ENCODE measurements at regions not wholly inside any gene's neighbourhood (a gene's known extent, or its start where the extent isn't known, plus 50 kb on each side); places are given as distances from the start of the nearest gene placed in this dataset.

DNA sequence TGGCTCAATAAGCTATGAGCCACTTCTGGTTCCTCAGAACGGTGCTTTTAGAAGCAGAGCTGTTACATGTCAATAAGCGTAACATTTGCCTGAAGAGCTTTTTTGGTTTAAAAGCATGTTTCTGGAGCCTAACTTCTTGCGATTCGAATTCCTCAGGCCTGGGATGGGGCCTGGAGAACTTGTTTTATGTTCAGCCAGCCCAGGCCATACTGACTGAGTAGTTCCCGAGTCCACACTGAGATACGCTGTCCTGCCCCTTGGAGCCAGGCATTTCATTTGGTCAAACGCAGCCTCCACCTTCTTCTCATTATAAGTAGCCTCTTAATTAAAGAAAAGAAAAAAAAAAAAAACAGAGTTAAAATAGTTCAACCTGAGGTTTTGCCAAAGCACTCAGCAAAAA lies 260.6 kb upstream of the ANKRD55 start:
- CTCF ChIA-PET: no interaction called here
- Histone ChIP-seq H3K27ac (ENCODE audit: low read depth, low read length, poor library complexity, severe bottlenecking) (no peak overlapping the region), H3K4me3 (ENCODE audit: low read depth, low read length, poor library complexity, severe bottlenecking) (no peak overlapping the region), H3K9me3 (ENCODE audit: low read depth, low read length, poor library complexity, severe bottlenecking) (no peaks in the 10 kb centered on the region), H3K36me3 (ENCODE audit: insufficient read depth, low read length, poor library complexity, severe bottlenecking) (no peaks in the 10 kb centered on the region), H3K4me1 (ENCODE audit: insufficient read depth, low read length, poor library complexity, severe bottlenecking) (no peaks in the 10 kb centered on the region), H3K27me3 (replicated peaks; ENCODE audit: insufficient read depth, low read depth, low read length, poor library complexity) (no peaks in the 10 kb centered on the region)
- intact Hi-C loops (cut with micrococcal nuclease; ENCODE audit: unreplicated experiment): no loop called here
- DNase-seq (ENCODE audit: low spot score): no peak
- no TSS peak for BruUV-seq (replicated peaks)
- TF ChIP-seq EZH2 (IDR thresholded peaks at IDR 0.05; ENCODE audit: borderline replicate concordance, low read depth, low read length, poor library complexity, severe bottlenecking): no peak
- TF ChIP-seq, protein P1, sequence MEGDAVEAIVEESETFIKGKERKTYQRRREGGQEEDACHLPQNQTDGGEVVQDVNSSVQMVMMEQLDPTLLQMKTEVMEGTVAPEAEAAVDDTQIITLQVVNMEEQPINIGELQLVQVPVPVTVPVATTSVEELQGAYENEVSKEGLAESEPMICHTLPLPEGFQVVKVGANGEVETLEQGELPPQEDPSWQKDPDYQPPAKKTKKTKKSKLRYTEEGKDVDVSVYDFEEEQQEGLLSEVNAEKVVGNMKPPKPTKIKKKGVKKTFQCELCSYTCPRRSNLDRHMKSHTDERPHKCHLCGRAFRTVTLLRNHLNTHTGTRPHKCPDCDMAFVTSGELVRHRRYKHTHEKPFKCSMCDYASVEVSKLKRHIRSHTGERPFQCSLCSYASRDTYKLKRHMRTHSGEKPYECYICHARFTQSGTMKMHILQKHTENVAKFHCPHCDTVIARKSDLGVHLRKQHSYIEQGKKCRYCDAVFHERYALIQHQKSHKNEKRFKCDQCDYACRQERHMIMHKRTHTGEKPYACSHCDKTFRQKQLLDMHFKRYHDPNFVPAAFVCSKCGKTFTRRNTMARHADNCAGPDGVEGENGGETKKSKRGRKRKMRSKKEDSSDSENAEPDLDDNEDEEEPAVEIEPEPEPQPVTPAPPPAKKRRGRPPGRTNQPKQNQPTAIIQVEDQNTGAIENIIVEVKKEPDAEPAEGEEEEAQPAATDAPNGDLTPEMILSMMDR (conservative IDR thresholded peaks at IDR 0.05; ENCODE audit: low read depth, low read length): no peak
- POLR2A ChIA-PET (ENCODE audit: low non-redundant PET): no interaction called here

DNA sequence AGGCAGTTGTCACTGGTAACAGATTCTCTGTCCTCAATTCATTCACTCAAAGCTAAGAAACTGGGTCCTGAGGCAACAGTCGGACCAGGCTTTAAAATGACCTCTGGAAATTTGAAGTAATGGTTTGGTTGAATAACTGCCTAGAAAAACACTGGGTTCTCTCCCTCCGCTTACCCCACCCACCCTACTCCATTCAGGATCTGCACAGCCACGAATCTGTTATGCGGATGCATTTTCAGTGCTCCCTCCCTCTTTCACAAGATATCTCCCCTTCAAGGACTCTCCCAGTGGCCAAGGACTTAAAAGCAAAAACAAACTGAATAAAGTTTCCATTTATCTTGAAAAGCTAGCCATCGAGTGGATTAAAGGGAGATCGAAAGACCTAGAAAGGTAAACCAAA lies 260.2 kb upstream of the ANKRD55 start:
- Histone ChIP-seq H3K9me3 (ENCODE audit: low read depth, low read length, poor library complexity, severe bottlenecking) (no peaks in the 10 kb centered on the region), H3K4me1 (ENCODE audit: insufficient read depth, low read length, poor library complexity, severe bottlenecking) (no peaks in the 10 kb centered on the region), H3K27me3 (replicated peaks; ENCODE audit: insufficient read depth, low read depth, low read length, poor library complexity) (no peaks in the 10 kb centered on the region), H3K27ac (ENCODE audit: low read depth, low read length, poor library complexity, severe bottlenecking) (no peak overlapping the region), H3K36me3 (ENCODE audit: insufficient read depth, low read length, poor library complexity, severe bottlenecking) (no peaks in the 10 kb centered on the region), H3K4me3 (ENCODE audit: low read depth, low read length, poor library complexity, severe bottlenecking) (no peak overlapping the region)
- ChIA-PET CTCF (no interaction called here), POLR2A (ENCODE audit: low non-redundant PET) (no interaction called here)
- no TSS peak for BruUV-seq (replicated peaks)
- no peak for TF ChIP-seq EZH2 (IDR thresholded peaks at IDR 0.05; ENCODE audit: borderline replicate concordance, low read depth, low read length, poor library complexity, severe bottlenecking)
- TF ChIP-seq, protein P1 (conservative IDR thresholded peaks at IDR 0.05; ENCODE audit: low read depth, low read length): no peak
- DNase-seq (ENCODE audit: low spot score): no peak
- intact Hi-C loops (cut with micrococcal nuclease; ENCODE audit: unreplicated experiment): no loop called here

DNA sequence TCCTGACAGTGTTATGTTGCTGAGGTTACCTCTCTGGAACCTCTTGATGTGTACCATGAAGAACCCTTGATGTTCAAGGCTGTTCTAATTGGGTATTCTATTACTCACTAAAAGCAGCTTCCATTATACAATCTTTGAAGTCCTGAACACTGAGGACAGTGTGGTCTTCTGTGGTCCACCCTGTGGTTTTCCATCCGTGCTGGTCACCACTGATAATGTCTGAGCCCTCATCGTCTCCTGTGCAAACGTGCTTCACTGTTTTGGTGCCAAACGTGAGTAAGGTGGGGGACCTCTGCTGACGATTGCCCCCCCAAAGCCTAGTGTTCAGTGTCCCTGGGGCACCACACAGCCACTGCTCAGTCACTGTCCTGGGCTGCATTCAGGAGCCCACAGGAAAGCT lies 259.7 kb upstream of the ANKRD55 start:
- Histone ChIP-seq H3K4me1 (ENCODE audit: insufficient read depth, low read length, poor library complexity, severe bottlenecking) (no peaks in the 10 kb centered on the region), H3K27ac (ENCODE audit: low read depth, low read length, poor library complexity, severe bottlenecking) (no peak overlapping the region), H3K4me3 (ENCODE audit: low read depth, low read length, poor library complexity, severe bottlenecking) (no peak overlapping the region), H3K27me3 (replicated peaks; ENCODE audit: insufficient read depth, low read depth, low read length, poor library complexity) (no peaks in the 10 kb centered on the region), H3K9me3 (ENCODE audit: low read depth, low read length, poor library complexity, severe bottlenecking) (no peaks in the 10 kb centered on the region), H3K36me3 (ENCODE audit: insufficient read depth, low read length, poor library complexity, severe bottlenecking) (no peaks in the 10 kb centered on the region)
- no peak for DNase-seq (ENCODE audit: low spot score)
- intact Hi-C loops (cut with micrococcal nuclease; ENCODE audit: unreplicated experiment): no loop called here
- ChIA-PET CTCF (no interaction called here), POLR2A (ENCODE audit: low non-redundant PET) (no interaction called here)
- no peak for TF ChIP-seq EZH2 (IDR thresholded peaks at IDR 0.05; ENCODE audit: borderline replicate concordance, low read depth, low read length, poor library complexity, severe bottlenecking)
- TF ChIP-seq, protein P1 (conservative IDR thresholded peaks at IDR 0.05; ENCODE audit: low read depth, low read length): no peak
- no TSS peak for BruUV-seq (replicated peaks)
